AG04449 (cell line): ENCODE measurements at regions not wholly inside any gene's neighbourhood (a gene's known extent, or its start where the extent isn't known, plus 50 kb on each side); places are given as distances from the start of the nearest gene placed in this dataset.
A peak's percentile ranks its signal among the peaks of the same experiment; 100 is the strongest.

Experiments used
- CTCF ChIA-PET: fragments of 350-600 bp; formaldehyde crosslinking; extraction: SDS; loops from one replicate; lab custom pipeline; 2021; ENCODE audit warnings: antibody characterized with exemption; lab: Yijun Ruan, JAX
- POLR2A ChIA-PET: fragments of 400-600, 350-600 bp; formaldehyde crosslinking; extraction: SDS; loops from one replicate; lab custom pipeline; 2020; ENCODE audit warnings: antibody characterized with exemption, inconsistent platforms; lab: Yijun Ruan, JAX
- DNase-seq: peaks from one replicate; pipeline ENCODE4 v3.0.0-alpha.2; 2010; ENCODE audit warnings: low read depth, low spot score
- H3K4me3 ChIP-seq: 2 replicates; pipeline ENCODE4 v1.5.1; 2011; ENCODE audit warnings: low read depth, mild to moderate bottlenecking, control low read depth, low read length
- CTCF ChIP-seq: IDR thresholded peaks from one replicate; pipeline ENCODE4 v1.5.1; 2011; ENCODE audit warnings: mild to moderate bottlenecking, moderate library complexity, low read length, control low read depth, inconsistent platforms; ENCODE audit not compliant: insufficient read depth; ENCODE audit errors: missing control alignments

- no peak for DNase-seq
- H3K4me3 ChIP-seq, result no peak overlapping the region
- TF ChIP-seq CTCF, result no peak
- POLR2A ChIA-PET, result interaction anchor here (0.8 kb wide), 1 partner anchor 175 kb away, joined by 5 read pairs; no protein-coding TSS in a partner anchor
- CTCF ChIA-PET, result interaction anchor here (0.6 to 10.1 kb wide), 66 partner anchors 8 to 1199 kb away, joined by 3 to 133 read pairs (median 5); partner anchors contain the start of genes MTCL1 and RAB12
Observed at GRCh38 chr18:8987241-8987640, 115.3 kb upstream of the NDUFV2 start.

- CTCF ChIA-PET, result interaction anchor here (0.6 to 10.1 kb wide), 84 partner anchors 8 to 1200 kb away, joined by 3 to 133 read pairs (median 4); partner anchors contain the start of genes MTCL1 and RAB12
- no peak for DNase-seq
- no peak overlapping the region for H3K4me3 ChIP-seq
- TF ChIP-seq CTCF, result peak; percentile 86
- POLR2A ChIA-PET, result interaction anchor here (0.6 to 1.0 kb wide), 2 partner anchors 187 to 284 kb away, joined by 3 to 6 read pairs; no protein-coding TSS in a partner anchor
Observed at GRCh38 chr18:8988260-8988871, 114.1 kb upstream of the NDUFV2 start.

GRCh38 chr18:8989017-8989416 is 113.5 kb upstream of the NDUFV2 start:
- POLR2A ChIA-PET, result interaction anchor here (0.6 kb wide), 1 partner anchor 284 kb away, joined by 3 read pairs; no protein-coding TSS in a partner anchor
- DNase-seq, result no peak
- CTCF ChIA-PET, result interaction anchor here (0.7 to 10.1 kb wide), 17 partner anchors 9 to 373 kb away, joined by 3 to 133 read pairs (median 10); partner anchors contain the start of gene MTCL1
- no peak overlapping the region for H3K4me3 ChIP-seq
- TF ChIP-seq CTCF, result no peak

GRCh38 chr18:8989855-8990254 is 112.6 kb upstream of the NDUFV2 start:
- CTCF ChIA-PET, result interaction anchor here (0.6 to 10.1 kb wide), 10 partner anchors 8 to 358 kb away, joined by 3 to 133 read pairs (median 5); partner anchors contain the start of gene MTCL1
- H3K4me3 ChIP-seq, result no peak overlapping the region
- POLR2A ChIA-PET, result no interaction called here
- no peak for TF ChIP-seq CTCF
- DNase-seq, result no peak

- POLR2A ChIA-PET, result no interaction called here
- H3K4me3 ChIP-seq, result no peak overlapping the region
- CTCF ChIA-PET, result interaction anchor here (0.7 to 10.1 kb wide), 7 partner anchors 8 to 337 kb away, joined by 3 to 133 read pairs (median 35); partner anchors contain the start of gene MTCL1
- no peak for TF ChIP-seq CTCF
- no peak for DNase-seq
Observed at GRCh38 chr18:8990276-8991031, 112.0 kb upstream of the NDUFV2 start.
